ENCODE measurements at regions not wholly inside any gene's neighbourhood (a gene's known extent, or its start where the extent isn't known, plus 50 kb on each side); places are given as distances from the start of the nearest gene placed in this dataset.

- no peak for DNase-seq (ENCODE audit: low read depth)
These were observed 200.5 kb downstream of the TRIM29 start for GRCh38 chr11:119937412-119937811.

GRCh38 chr11:119936426-119936825 lies 201.5 kb downstream of the TRIM29 start:
- no peak for DNase-seq (ENCODE audit: low read depth)

- DNase-seq (ENCODE audit: low read depth), result no peak
These were observed 202.5 kb downstream of the TRIM29 start for GRCh38 chr11:119935349-119935925.

- DNase-seq (ENCODE audit: low read depth), result no peak
These were observed 203.0 kb downstream of the TRIM29 start for GRCh38 chr11:119934866-119935265.

- DNase-seq (ENCODE audit: low read depth), result no peak
These were observed 203.6 kb downstream of the TRIM29 start for GRCh38 chr11:119934267-119934666.

- DNase-seq (ENCODE audit: low read depth), result no peak
These were observed 204.3 kb downstream of the TRIM29 start for GRCh38 chr11:119933584-119933983.

- DNase-seq (ENCODE audit: low read depth), result no peak
These were observed 204.0 kb upstream of the NECTIN1 start for GRCh38 chr11:119932828-119933562.

- DNase-seq (ENCODE audit: low read depth), result no peak
These were observed 199.0 kb upstream of the NECTIN1 start for GRCh38 chr11:119928047-119928446.

GRCh38 chr11:119924017-119924416 lies 195.0 kb upstream of the NECTIN1 start:
- DNase-seq (ENCODE audit: low read depth), result no peak

GRCh38 chr11:119921571-119921970 lies 192.6 kb upstream of the NECTIN1 start:
- DNase-seq (ENCODE audit: low read depth), result no peak

GRCh38 chr11:119920666-119921387 lies 191.8 kb upstream of the NECTIN1 start:
- DNase-seq (ENCODE audit: low read depth), result no peak

- no peak for DNase-seq (ENCODE audit: low read depth)
These were observed 190.7 kb upstream of the NECTIN1 start for GRCh38 chr11:119919656-119920055.

- DNase-seq (ENCODE audit: low read depth), result no peak
These were observed 189.3 kb upstream of the NECTIN1 start for GRCh38 chr11:119918347-119918746.

GRCh38 chr11:119916568-119916967 lies 187.6 kb upstream of the NECTIN1 start:
- DNase-seq (ENCODE audit: low read depth), result no peak

- DNase-seq (ENCODE audit: low read depth), result no peak
These were observed 183.2 kb upstream of the NECTIN1 start for GRCh38 chr11:119912229-119912628.

- DNase-seq (ENCODE audit: low read depth), result no peak
These were observed 181.7 kb upstream of the NECTIN1 start for GRCh38 chr11:119910650-119911049.

- no peak for DNase-seq (ENCODE audit: low read depth)
These were observed 181.1 kb upstream of the NECTIN1 start for GRCh38 chr11:119910051-119910450.

GRCh38 chr11:119909495-119909894 lies 180.5 kb upstream of the NECTIN1 start:
- no peak for DNase-seq (ENCODE audit: low read depth)

GRCh38 chr11:119909077-119909476 lies 180.1 kb upstream of the NECTIN1 start:
- no peak for DNase-seq (ENCODE audit: low read depth)

- DNase-seq (ENCODE audit: low read depth), result no peak
These were observed 179.5 kb upstream of the NECTIN1 start for GRCh38 chr11:119908573-119908904.

- DNase-seq (ENCODE audit: low read depth), result no peak
These were observed 179.0 kb upstream of the NECTIN1 start for GRCh38 chr11:119907878-119908572.

- DNase-seq (ENCODE audit: low read depth), result no peak
These were observed 178.3 kb upstream of the NECTIN1 start for GRCh38 chr11:119907122-119907851.

Data from ELR (cell line).